ENCODE measurements at regions not wholly inside any gene's neighbourhood (a gene's known extent, or its start where the extent isn't known, plus 50 kb on each side); places are given as distances from the start of the nearest gene placed in this dataset.
"Not testable (repeated sequence)": the region's sequence is repeated elsewhere in the genome, so short reads cannot be mapped to it uniquely, and the experiment has no call there.

GRCh38 chr14:105581551-105582341, 55.4 kb downstream of the TMEM121 start:
- in situ Hi-C loops (cut with MboI; ENCODE audit: low pct_ligation_motif_present in 1 of 4, low pct_unique_long_range_greater_than_20kb in 1 of 4, low sequenced_read_pairs in 3 of 4), result loop anchor here in 1 of 4 donors (10.0 kb wide), 1 partner anchor 123 kb away; no protein-coding TSS in a partner anchor

GRCh38 chr14:105582639-105583038, 56.3 kb downstream of the TMEM121 start:
- no peaks in the 10 kb centered on the region for H3K27me3 ChIP-seq
- no peaks in the 10 kb centered on the region for H3K36me3 ChIP-seq
- peak overlapping the region in 1 of 4 donors; percentile 62 for H3K27ac ChIP-seq
- DNase-seq, result peak; percentile 7
- no peaks in the 10 kb centered on the region for H3K9me3 ChIP-seq
- no peak for TF ChIP-seq EP300 (IDR thresholded peaks at IDR 0.05; ENCODE audit: low read depth)
- no peak for TF ChIP-seq POLR2AphosphoS5 (IDR thresholded peaks at IDR 0.05)
- no peak for TF ChIP-seq POLR2A (IDR thresholded peaks at IDR 0.05)
- intact Hi-C loops (cut with DNase I; ENCODE audit: low total_unique reads) (no loop called here), in situ Hi-C loops (cut with MboI; ENCODE audit: low pct_ligation_motif_present in 1 of 4, low pct_unique_long_range_greater_than_20kb in 1 of 4, low sequenced_read_pairs in 3 of 4) (loop anchor here in 1 of 4 donors (10.0 kb wide), 1 partner anchor 122 kb away; no protein-coding TSS in a partner anchor)
- WGBS, 2 donors (ENCODE audit: low coverage in 1 of 2), result 54 to 58% methylated on average over 3 to 4 of the region's 4 CpGs
- H3K4me3 ChIP-seq, result no peak overlapping the region
- H3K4me1 ChIP-seq, result no peaks in the 10 kb centered on the region

More at GRCh38 chr14:105581551-105582341, 55.4 kb downstream of the TMEM121 start:
- Histone ChIP-seq H3K4me3 (no peak overlapping the region), H3K36me3 (no peaks in the 10 kb centered on the region), H3K27ac (peak overlapping the region in 3 of 4 donors; percentile 12 to 74 (median 50)), H3K9me3 (no peaks in the 10 kb centered on the region), H3K4me1 (no peaks in the 10 kb centered on the region), H3K27me3 (no peaks in the 10 kb centered on the region)
- DNase-seq, result peak; percentile 68
- WGBS, 2 donors (ENCODE audit: low coverage in 1 of 2), result 52% methylated on average over 12 of the region's 15 CpGs; no CpG with 5 or more reads in 1 of the 2 donors
- no peak for TF ChIP-seq CTCF (IDR thresholded peaks at IDR 0.05)
- TF ChIP-seq POLR2AphosphoS5 (IDR thresholded peaks at IDR 0.05), result no peak
- no peak for TF ChIP-seq POLR2A (IDR thresholded peaks at IDR 0.05)
- intact Hi-C loops (cut with DNase I; ENCODE audit: low total_unique reads), result no loop called here

- not testable (repeated sequence) for H3K4me3 ChIP-seq, H3K36me3 ChIP-seq
Measured at GRCh38 chr14:105583914-105584313, 57.5 kb downstream of the TMEM121 start.

GRCh38 chr14:105585290-105585689, 58.9 kb downstream of the TMEM121 start:
- H3K9me3 ChIP-seq; H3K36me3 ChIP-seq; intact Hi-C loops (cut with DNase I; ENCODE audit: low total_unique reads); H3K4me1 ChIP-seq; H3K4me3 ChIP-seq; H3K27me3 ChIP-seq; H3K27ac ChIP-seq; DNase-seq: not testable (repeated sequence)
- peak; percentile 16 for TF ChIP-seq POLR2A (IDR thresholded peaks at IDR 0.05)
- peak in 1 of 3 donors; percentile 35 for TF ChIP-seq POLR2AphosphoS5 (IDR thresholded peaks at IDR 0.05)
- in situ Hi-C loops (cut with MboI; ENCODE audit: low pct_ligation_motif_present in 1 of 4, low pct_unique_long_range_greater_than_20kb in 1 of 4, low sequenced_read_pairs in 3 of 4), result loop anchor here in 1 of 4 donors (10.0 kb wide), 1 partner anchor 120 kb away; no protein-coding TSS in a partner anchor
- WGBS, 2 donors (ENCODE audit: low coverage in 1 of 2), result 88 to 89% methylated on average over 2 of the region's 2 CpGs

More at GRCh38 chr14:105583914-105584313, 57.5 kb downstream of the TMEM121 start:
- H3K27ac ChIP-seq; H3K27me3 ChIP-seq; H3K9me3 ChIP-seq; H3K4me1 ChIP-seq; intact Hi-C loops (cut with DNase I; ENCODE audit: low total_unique reads): not testable (repeated sequence)
- DNase-seq, result peak; percentile 8
- 92% methylated on average over 11 of the region's 13 CpGs; no CpG with 5 or more reads in 1 of the 2 donors for WGBS, 2 donors (ENCODE audit: low coverage in 1 of 2)
- in situ Hi-C loops (cut with MboI; ENCODE audit: low pct_ligation_motif_present in 1 of 4, low pct_unique_long_range_greater_than_20kb in 1 of 4, low sequenced_read_pairs in 3 of 4), result loop anchor here in 1 of 4 donors (10.0 kb wide), 1 partner anchor 121 kb away; no protein-coding TSS in a partner anchor

- intact Hi-C loops (cut with DNase I; ENCODE audit: low total_unique reads); H3K36me3 ChIP-seq; H3K9me3 ChIP-seq; H3K27ac ChIP-seq; H3K4me3 ChIP-seq; H3K27me3 ChIP-seq; H3K4me1 ChIP-seq: not testable (repeated sequence)
- no CpG with 5 or more reads among the region's 5 CpGs for WGBS, 2 donors (ENCODE audit: low coverage in 1 of 2)
- DNase-seq, result peak; percentile 48
- in situ Hi-C loops (cut with MboI; ENCODE audit: low pct_ligation_motif_present in 1 of 4, low pct_unique_long_range_greater_than_20kb in 1 of 4, low sequenced_read_pairs in 3 of 4), result loop anchor here in 1 of 4 donors (10.0 kb wide), 1 partner anchor 119 kb away; no protein-coding TSS in a partner anchor
Measured at GRCh38 chr14:105585722-105586121, 59.3 kb downstream of the TMEM121 start.

GRCh38 chr14:105586144-105586872, 59.9 kb downstream of the TMEM121 start:
- WGBS, 2 donors (ENCODE audit: low coverage in 1 of 2), result 52% methylated on average over 8 of the region's 16 CpGs; no CpG with 5 or more reads in 1 of the 2 donors
- DNase-seq, result peak; percentile 63
- H3K36me3 ChIP-seq; H3K27me3 ChIP-seq; H3K4me3 ChIP-seq; intact Hi-C loops (cut with DNase I; ENCODE audit: low total_unique reads); H3K9me3 ChIP-seq; H3K4me1 ChIP-seq; H3K27ac ChIP-seq: not testable (repeated sequence)
- in situ Hi-C loops (cut with MboI; ENCODE audit: low pct_ligation_motif_present in 1 of 4, low pct_unique_long_range_greater_than_20kb in 1 of 4, low sequenced_read_pairs in 3 of 4), result loop anchor here in 1 of 4 donors (10.0 kb wide), 1 partner anchor 118 kb away; no protein-coding TSS in a partner anchor

GRCh38 chr14:105587034-105587433, 60.7 kb downstream of the TMEM121 start:
- H3K4me1 ChIP-seq; H3K9me3 ChIP-seq; DNase-seq; H3K27ac ChIP-seq; H3K27me3 ChIP-seq; H3K36me3 ChIP-seq; intact Hi-C loops (cut with DNase I; ENCODE audit: low total_unique reads); H3K4me3 ChIP-seq: not testable (repeated sequence)
- in situ Hi-C loops (cut with MboI; ENCODE audit: low pct_ligation_motif_present in 1 of 4, low pct_unique_long_range_greater_than_20kb in 1 of 4, low sequenced_read_pairs in 3 of 4), result loop anchor here in 1 of 4 donors (10.0 kb wide), 1 partner anchor 118 kb away; no protein-coding TSS in a partner anchor
- no CpG with 5 or more reads among the region's 19 CpGs for WGBS, 2 donors (ENCODE audit: low coverage in 1 of 2)
